NCI-H446 (cell line): ENCODE measurements at regions not wholly inside any gene's neighbourhood (a gene's known extent, or its start where the extent isn't known, plus 50 kb on each side); places are given as distances from the start of the nearest gene placed in this dataset.
A peak's percentile ranks its signal among the peaks of the same experiment; 100 is the strongest.
"Not testable (repeated sequence)": the region's sequence is repeated elsewhere in the genome, so short reads cannot be mapped to it uniquely, and the experiment has no call there.

Experiments used
- DNase-seq, 2 experiments: peaks; one replicate each; lab custom pipeline; 2025; lab: John Stamatoyannopoulos, UW

DNA sequence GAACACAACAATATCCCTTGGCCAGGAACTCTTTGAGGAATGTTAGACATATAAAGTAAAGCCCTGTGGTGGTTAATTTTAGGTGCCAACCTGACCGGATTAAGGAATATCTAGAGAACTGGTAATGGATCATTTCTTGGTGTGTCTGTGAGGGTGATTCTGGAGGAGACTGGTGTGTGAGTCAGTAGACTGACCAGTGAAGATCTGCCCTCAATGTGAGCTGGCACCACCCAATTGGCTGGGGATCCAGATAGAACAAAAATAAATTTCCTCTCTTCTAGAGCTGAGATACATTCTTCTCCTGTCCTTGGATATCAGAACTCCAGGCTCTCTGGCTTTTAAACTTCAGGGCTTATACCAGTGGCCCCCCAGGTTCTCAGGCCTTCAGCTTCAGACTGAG is 56.2 kb upstream of the TNPO1 start:
- DNase-seq: no peak

DNA sequence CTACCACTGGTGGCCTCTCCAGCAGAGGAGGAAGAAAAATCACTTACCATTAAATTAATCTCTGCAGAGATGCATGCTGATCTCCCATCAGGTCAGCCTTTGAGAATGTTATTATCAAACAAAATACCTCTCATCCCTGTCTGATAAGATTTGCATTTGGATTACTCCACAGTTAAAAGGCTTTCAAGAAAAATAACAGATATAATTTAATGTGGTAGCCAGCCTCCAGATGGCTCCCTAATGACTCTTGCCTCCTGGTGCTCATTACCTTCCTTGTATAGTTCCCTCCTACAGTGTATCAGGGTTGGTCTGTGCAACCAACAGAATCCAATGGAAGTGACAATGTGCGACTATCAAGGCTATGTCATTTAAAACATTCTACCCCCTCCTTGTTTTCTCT is 63.6 kb upstream of the TNPO1 start:
- DNase-seq: no peak

DNA sequence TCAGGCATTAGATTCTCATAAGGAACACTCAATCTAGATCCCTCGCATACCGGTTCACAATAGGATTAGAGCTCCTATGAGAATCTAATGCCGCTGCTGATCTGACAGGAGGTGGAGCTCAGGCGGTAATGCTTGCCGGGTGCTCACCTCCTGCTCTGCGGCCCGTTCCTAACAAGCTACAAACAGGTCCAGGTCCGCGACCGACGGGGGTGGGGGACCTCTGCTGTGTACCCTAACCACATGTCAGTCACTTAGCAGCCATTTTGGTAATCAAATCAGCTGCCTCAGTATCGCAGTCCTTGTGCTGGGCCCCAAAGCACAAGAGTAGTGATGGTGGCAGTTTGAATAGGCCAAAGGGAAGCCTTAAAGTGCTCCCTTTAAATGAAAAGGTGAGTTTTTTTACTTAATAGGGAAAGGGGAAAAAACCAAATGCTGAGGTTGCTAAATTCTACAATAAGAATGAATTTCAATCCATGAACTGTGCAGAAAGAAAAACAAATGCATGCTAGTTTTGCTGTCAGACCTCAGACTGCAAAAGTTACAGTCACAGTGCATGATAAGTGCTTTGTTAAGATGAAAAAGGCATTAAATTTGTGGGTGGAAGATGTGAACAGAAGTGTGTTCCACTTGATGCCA is 67.0 kb upstream of the TNPO1 start:
- DNase-seq: no peak

DNA sequence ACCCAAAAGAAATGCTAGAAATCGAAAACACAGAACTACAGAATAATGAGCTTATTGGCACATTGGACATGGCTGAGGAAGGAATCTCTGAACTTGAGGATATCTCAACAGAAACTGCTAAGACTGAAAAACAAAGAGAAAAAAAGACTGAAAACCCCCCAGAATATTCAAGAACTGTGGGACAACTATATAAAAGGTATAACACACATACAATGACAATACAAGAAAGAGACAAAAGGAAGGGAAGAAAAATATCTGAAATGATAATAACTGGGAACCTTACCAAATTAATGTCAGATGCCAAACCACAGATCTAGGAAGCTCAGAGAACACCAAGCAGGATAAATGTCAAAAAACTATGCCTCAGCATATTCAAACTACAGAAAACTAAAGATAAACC is 68.6 kb upstream of the TNPO1 start:
- DNase-seq: no peak

DNA sequence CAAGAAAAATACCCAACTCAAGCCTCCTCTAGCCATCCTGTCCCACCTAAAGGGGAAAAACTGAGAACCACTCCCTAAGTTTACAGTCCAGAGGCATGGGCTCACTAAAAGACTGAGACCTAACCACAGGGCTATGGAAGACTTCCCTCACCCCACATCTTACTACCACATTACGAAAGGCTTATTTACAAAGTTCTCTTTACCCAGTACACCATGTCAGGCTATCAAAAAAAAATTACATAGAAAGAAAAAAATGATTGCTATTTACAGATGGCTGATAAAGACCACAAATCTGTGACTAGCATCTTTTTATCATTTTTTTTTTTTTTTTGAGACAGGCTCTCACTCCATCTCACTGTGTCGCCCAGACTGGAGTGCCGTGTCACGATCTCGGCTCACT is 69.7 kb upstream of the TNPO1 start:
- no peak for DNase-seq

DNA sequence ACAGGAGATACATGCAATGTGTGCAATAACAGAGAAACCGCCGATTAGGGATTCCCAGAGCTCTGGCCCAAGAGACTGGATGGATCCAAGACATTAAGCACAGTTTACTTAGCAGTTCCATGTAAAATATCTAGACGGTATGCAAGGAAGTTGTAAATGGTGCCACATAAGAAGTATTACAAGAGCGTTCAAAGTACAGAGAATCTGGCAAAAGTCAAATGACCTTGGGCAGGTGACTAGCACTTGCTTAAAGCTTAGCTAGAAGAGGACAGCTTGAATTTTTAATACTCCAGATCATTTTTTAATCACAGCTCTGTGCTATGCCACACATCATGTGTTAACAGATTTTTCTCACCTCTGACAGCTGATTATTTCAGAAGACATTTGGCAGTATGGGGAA is 72.3 kb upstream of the TNPO1 start:
- DNase-seq: no peak

DNA sequence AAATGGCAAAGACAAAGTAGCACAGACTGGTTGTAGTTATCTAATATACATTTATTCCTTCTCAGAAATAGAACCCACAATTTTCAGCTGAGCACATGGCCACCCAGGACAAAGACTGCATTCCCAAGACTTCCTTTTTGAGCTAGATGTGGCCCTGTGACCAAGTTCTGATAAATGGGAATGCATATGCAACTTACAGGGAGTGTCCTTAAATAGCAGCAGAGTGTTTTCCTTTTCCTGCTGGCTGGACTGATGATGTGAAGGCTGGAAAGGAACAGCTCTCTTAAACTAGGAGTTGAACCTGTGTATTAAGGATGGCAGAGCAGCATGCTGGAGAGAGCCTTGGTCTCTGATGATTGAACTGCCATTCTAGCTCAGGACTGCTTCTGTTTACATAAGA is 74.7 kb upstream of the TNPO1 start:
- DNase-seq: no peak

DNA sequence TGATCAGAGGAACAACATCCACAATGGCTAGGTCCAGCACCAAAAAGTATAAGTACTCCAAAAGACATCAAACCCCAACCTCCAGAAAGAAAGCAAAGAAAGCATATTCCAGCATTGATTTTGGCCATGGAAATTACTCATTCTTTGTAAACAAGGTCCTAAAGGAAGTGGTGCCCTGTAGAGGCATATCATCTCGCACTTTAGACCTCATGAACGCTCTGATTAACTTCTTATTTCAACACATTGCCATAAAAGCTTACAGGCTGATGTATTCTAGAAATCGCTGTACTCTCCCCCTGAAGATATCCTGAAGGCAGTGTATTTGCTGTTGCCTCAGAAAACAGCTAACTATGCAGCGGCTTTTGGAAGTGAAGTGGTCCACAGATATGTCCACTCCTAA is 82.7 kb upstream of the TNPO1 start:
- DNase-seq: no peak

DNA sequence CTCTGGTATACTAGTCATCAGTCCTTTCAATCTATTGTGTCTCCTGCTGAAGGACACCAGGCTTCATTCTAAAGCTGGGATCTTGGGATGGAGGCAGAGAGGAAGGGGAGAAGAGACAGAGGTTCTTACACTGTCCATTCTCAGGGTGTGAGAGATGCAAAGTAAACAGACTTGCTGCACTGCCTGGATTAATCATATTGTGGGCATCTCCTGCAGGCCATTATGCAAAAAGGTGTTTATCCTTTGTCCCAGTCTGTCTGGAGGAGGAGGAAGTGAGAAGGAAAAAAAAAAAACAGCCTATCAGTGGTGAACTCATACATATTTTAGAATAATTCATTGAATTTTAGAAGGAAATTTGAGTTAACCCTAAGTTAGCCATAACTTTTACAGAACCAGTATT is 92.9 kb upstream of the TNPO1 start:
- no peak for DNase-seq

DNA sequence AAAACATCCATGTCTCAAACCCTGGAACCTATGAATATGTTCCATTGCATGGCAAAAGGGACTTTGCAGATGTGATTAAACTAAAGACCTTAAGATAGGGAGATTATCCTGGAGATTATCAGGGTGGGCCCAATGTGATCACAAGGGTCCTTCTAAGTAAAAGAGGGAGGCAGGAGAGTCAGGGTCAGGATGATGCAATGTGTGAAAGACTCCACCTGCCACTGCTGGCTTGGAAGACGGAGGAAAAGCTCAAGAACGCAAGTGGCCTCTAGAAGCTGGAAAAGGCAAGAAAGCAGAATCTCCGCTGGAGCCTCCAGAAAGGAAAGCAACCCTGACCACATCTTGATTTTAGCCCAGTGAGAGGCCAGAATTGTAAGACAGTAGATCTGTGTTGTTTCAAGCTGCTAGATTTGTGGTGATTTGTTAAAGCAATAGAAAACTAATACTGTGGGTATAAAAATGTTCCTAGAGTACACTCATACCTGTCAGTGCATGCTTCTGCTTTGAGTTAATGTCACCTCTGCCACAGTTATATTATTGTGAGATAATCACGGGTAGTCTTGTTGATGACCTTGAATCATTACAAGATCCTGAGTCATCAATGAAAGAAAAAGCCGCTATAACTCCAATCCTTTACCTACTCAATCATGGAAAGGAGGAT is 93.5 kb upstream of the TNPO1 start:
- no peak for DNase-seq

DNA sequence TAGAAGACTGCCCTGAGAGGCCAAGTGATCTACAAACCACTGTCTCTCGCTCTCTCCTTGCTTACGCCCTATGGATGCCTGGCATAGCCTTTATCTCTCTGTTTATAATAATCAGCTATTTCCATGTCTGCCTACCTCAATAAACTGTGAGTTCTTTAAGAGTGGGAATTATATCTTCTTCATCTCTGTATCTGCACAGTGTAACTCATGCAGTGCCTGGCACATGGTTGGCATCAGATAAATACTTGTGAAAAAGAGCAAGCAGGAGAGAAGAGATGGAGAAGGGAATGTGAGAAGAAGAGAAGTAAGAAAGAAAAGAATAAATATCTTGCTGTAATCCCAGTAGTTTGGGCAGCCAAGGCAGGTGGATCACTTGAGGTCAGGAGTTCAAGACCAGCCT is 94.6 kb upstream of the TNPO1 start:
- DNase-seq: no peak

DNA sequence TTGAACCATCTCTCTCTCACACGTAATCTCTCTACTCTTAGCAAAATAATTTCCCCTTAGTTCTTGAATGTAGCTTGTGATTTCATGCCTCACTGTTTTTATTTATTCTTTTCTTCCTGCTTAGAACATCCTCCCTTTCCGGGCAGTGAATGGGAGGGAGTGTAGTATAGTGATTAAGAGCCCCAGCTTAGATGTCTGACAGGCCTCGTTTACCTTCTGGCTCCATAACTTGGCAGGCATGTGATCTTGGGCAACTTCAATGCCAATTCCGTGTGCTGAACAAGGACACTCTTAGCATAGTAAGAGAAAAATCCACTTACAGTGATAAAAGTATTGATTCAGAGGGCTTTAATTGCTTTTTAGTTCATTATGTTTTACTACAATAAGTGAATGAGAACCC is 96.3 kb upstream of the TNPO1 start:
- peak in 1 of 2 experiments; percentile 34 for DNase-seq

DNA sequence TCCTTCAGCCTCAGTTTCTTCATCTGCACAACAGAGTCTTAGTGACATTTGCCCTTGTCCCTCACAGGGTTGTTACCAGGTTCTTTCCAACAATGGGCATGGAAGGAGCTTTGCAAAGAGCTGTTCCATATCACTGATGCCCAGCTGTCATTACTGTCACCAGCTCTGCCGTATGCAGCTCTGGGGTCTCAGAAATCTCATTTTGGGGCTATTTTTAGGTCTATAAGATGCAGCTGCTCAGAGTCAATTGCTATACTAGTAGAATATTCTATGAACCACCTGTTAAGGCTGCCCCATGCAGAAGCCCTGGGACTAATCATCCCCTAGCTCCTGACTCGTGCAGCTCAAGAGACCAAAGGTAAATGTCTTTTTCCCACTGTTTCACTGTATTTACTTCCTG is 105.1 kb upstream of the TNPO1 start:
- no peak for DNase-seq

DNA sequence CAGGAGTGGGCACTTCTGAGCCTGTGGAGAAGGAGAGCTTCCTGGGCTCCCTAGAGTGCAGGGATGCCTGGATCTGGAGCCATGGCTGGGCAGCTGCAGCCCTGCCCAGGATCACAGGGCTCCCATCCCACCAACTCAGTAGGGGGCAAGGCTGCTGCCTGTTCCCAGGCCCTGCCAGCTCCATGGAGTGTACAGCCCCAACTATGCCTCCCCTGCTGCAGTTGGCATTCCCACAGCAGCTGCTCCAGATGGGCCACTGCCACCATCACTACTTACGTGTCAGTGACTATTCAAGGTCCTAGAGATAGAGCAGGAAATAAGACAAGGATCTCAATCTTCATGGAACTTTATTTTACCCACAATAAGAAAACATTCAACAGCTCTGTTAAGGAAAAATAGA is 107.1 kb upstream of the TNPO1 start:
- peak in 1 of 2 experiments; percentile 32 for DNase-seq

DNA sequence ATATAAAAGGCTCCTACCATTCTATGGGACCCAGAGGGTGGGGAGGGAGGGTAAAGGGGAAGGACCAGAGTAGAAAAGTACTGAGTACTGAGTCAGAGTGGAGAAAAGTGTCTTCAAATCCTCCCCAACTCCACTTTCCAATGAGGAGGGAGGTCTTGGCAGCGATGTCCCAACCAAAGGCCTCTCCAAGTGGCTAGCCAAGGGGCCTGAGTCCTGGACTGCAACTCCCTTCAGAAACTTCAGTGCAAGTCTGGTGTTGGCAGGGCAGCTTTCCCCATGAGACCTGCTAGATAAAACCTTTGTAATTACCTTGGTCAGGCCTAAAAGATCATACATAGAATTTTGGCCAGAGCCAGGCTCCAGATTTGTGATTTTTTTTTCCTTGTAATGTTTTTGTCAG is 111.3 kb upstream of the TNPO1 start:
- DNase-seq: no peak

DNA sequence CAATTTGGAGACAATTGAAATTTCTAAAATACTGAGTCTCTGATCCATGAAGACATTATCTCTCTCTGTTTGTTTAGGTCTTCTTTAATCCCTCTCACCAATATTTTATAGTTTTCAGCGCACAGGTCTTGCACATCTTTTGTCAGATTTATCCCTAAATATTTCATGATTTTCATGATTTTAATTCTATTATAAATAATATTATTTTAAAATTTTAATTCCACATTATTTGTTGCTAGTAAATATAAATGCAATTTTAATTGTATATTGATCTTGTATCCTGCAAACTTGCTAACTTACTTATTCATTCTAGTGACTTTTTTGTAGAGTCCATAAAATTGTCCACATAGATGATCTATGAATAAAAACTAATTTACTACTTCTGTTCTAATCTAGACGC is 112.6 kb upstream of the TNPO1 start:
- DNase-seq: no peak

DNA sequence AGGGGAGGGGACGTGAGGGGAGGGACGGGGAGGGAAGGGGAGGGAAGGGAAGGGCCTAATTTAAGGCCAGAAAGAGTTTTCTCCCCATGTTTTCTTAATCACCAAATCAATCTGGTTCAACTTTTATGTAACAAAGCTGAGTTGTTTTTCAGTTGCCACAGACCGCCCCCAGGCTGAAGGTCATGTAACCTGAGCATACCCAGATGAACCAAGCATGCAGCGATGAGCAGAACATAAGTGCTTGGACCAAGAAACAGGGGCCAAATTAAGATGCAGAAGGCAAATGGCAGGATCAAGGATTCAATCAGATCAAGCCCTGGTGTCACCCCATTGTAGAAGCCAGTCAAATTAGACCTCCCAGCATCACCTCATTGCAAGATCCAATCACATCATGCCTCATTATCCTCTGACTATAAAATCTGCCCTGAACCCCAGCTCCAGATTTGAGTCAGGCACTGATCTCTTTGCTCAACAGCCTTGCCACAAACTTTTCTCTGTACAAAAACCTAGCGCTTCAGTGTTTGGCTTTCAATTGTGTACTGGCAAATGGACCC is 113.5 kb upstream of the TNPO1 start:
- no peak for DNase-seq

DNA sequence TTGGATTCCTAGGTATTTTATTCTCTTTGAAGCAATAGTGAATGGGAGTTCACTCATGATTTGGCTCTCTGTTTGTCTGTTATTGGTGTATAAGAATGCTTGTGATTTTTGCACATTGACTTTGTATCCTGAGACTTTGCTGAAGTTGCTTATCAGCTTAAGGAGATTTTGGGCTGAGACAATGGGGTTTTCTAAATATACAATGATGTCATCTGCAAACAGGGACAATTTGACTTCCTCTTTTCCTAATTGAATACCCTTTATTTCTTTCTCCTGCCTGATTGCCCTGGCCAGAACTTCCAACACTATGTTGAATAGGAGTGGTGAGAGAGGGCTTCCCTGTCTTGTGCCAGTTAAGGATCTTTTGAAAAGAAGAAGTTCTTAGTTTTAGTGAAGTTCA is 114.4 kb upstream of the TNPO1 start:
- DNase-seq: not testable (repeated sequence)

DNA sequence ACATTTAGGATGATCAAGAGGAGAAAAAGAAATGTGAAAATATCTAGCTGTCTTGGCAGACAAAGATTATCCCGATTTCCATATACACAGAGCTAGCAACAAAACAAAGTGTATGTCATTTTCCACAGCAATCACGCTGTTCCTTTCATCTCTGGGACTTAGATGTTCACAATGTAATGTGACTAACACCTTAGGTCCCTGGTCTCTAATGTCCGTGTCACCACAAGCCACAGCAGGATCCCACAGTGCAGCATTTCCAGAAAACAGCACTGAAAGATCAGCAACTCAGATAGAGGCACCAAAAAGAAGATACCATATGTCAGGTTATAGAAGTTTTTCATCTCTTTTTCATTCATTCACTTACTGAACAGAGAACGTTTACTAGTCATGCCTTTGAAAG is 118.0 kb upstream of the TNPO1 start:
- DNase-seq: no peak

DNA sequence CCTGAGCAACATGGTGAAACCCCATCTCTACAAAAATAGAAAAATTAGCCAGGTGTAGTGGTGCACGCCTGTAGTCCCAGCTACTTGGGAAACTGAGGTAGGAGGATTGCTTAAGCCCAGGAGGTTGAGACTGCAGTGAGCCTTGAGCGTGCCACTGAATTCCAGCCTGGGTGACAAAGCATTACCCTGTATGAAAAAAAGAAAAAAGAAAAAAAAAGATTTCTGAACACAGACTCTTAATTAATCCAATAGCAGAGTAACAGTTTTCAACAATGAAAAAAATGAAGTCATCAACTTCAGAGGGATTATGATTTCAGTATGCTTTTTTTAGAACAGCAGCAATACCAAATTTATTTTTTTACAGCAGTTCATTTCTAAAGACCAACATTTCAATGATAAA is 118.8 kb upstream of the TNPO1 start:
- DNase-seq: no peak

DNA sequence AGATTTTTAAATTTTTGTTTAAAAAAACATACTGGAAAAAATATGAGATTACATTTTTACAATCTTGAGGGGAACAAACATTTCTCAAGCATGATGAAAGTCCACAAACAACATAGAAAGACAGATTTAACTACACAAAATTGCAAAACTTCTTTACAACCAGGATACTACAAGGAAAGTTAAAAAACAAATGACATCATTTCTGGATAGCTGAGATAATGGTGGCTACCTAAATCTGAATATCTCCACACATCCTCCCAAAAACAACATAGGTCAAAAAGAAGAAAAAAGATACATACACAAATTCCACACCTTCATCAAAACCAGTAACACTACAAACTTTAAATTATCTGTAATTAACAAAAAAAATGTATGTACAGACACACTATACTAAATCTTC is 120.8 kb upstream of the TNPO1 start:
- DNase-seq: no peak

DNA sequence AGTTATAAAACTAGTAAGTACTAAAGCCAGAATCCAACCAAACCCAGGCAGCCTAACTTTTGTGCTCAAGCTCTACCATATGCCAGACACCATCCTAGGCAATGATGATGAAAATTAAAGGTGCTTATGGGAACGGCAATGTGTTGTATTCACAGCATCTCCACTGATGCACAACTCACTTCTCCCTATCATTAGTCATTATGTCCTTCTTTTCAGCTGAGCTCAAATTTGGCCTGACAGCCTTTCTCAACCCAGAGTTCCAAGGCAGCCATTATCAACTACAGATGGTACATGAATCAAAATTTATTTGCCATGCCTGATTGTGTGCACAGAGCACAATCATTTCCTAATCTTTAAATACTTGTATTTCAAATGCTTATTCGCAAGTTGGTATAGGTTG is 121.6 kb upstream of the TNPO1 start:
- peak in 1 of 2 experiments; percentile 3 for DNase-seq

DNA sequence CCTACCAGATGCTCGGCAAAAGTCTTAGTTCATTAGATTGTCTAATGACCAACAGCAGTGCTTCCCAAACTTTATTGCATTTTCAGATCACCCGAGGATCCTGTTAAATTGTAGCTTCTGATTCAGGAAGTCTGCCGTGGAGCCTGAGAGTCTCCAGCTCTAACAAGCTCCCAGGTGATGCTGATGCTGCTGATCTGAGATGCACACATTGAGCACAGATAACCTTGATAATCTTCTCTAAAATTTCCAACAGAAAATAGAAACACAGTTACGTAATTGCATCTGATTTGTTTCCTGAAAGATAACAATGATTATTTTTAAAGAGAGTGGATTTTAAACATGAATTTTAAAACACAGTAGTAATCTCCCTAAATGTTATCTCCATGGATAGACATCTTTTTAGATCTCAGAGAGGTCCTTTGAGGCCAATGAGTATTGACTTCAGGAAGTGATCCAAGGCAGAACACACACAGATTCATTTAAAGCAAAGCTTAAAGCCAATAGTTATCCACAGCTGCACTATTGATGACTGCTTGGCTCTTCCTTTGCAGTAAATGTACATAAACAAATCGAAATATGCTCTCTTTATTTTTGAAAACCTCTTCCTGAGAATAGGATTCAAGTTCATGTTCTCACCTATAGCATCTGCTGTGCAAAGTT is 122.8 kb upstream of the TNPO1 start:
- no peak for DNase-seq
